Trophoblast cell (in vitro differentiated cells and primary cell): ENCODE measurements at regions not wholly inside any gene's neighbourhood (a gene's known extent, or its start where the extent isn't known, plus 50 kb on each side); places are given as distances from the start of the nearest gene placed in this dataset.
A peak's percentile ranks its signal among the peaks of the same experiment; 100 is the strongest.

ENCODE experiments used
- DNase-seq, 2 donors: peaks; one replicate each; pipeline ENCODE4 v3.0.0-alpha.2; 2016
- H2AFZ ChIP-seq: 2 replicates; pipeline ENCODE4 v1.6.1; 2013; ENCODE audit warnings: low read length, moderate library complexity, mild to moderate bottlenecking; ENCODE audit not compliant: insufficient read depth, poor library complexity
- H2AK5ac ChIP-seq: 2 replicates; pipeline ENCODE4 v1.6.1; 2013; ENCODE audit warnings: mild to moderate bottlenecking, low read length
- H2BK120ac ChIP-seq: 2 replicates; pipeline ENCODE4 v1.6.1; 2013; ENCODE audit warnings: low read length, mild to moderate bottlenecking, moderate library complexity; ENCODE audit not compliant: insufficient read depth, poor library complexity
- H2BK12ac ChIP-seq: 2 replicates; pipeline ENCODE4 v1.6.1; 2013; ENCODE audit warnings: mild to moderate bottlenecking, low read length, moderate library complexity
- H2BK5ac ChIP-seq: 2 replicates; pipeline ENCODE4 v1.6.1; 2013; ENCODE audit warnings: low read length, low read depth, moderate library complexity, mild to moderate bottlenecking; ENCODE audit not compliant: poor library complexity
- H3K14ac ChIP-seq: 2 replicates; pipeline ENCODE4 v1.6.1; 2013; ENCODE audit warnings: mild to moderate bottlenecking, low read length
- H3K18ac ChIP-seq: 2 replicates; pipeline ENCODE4 v1.6.1; 2013; ENCODE audit warnings: mild to moderate bottlenecking, low read length
- H3K23ac ChIP-seq: 2 replicates; pipeline ENCODE4 v1.6.1; 2013; ENCODE audit warnings: low read length
- H3K27ac ChIP-seq: 2 replicates; pipeline ENCODE4 v1.5.1; 2013; ENCODE audit warnings: low read depth, mild to moderate bottlenecking, inconsistent platforms, low read length, moderate library complexity
- H3K27me3 ChIP-seq: 2 replicates; pipeline ENCODE4 v1.6.1; 2013; ENCODE audit warnings: inconsistent platforms, mild to moderate bottlenecking, low read length, moderate library complexity; ENCODE audit not compliant: insufficient read depth
- H3K36me3 ChIP-seq, 2 experiments: 1 replicate in 1 of 2; 2 replicates in 1 of 2; pipeline ENCODE4 v1.6.1; 2013; ENCODE audit warnings: low read length in 2 of 2, mild to moderate bottlenecking in 2 of 2, moderate library complexity in 1 of 2; ENCODE audit not compliant: insufficient read depth in 2 of 2, control insufficient read depth in 1 of 2
- H3K4ac ChIP-seq: 2 replicates; pipeline ENCODE4 v1.6.1; 2013; ENCODE audit warnings: low read depth, mild to moderate bottlenecking, low read length, moderate library complexity
- H3K4me1 ChIP-seq, 2 experiments: 1 replicate in 1 of 2; 2 replicates in 1 of 2; pipeline ENCODE4 v1.6.1; 2013; ENCODE audit warnings: low read length in 2 of 2, mild to moderate bottlenecking in 2 of 2, moderate library complexity in 1 of 2; ENCODE audit not compliant: insufficient read depth in 2 of 2, control insufficient read depth in 1 of 2
- H3K4me2 ChIP-seq: 2 replicates; pipeline ENCODE4 v1.6.1; 2013; ENCODE audit warnings: inconsistent platforms, mild to moderate bottlenecking, low read length, moderate library complexity
- H3K4me3 ChIP-seq: 2 replicates; pipeline ENCODE4 v1.5.1; 2013; ENCODE audit warnings: mild to moderate bottlenecking, low read depth, low read length, inconsistent platforms
- H3K79me1 ChIP-seq: one replicate; pipeline ENCODE4 v1.6.1; 2013; ENCODE audit warnings: low read length
- H3K79me2 ChIP-seq: 2 replicates; pipeline ENCODE4 v1.6.1; 2013; ENCODE audit warnings: low read length, mild to moderate bottlenecking; ENCODE audit not compliant: control insufficient read depth, insufficient read depth, poor library complexity
- H3K9ac ChIP-seq: 2 replicates; pipeline ENCODE4 v1.6.1; 2013; ENCODE audit warnings: mild to moderate bottlenecking, low read length
- H3K9me3 ChIP-seq: 2 replicates; pipeline ENCODE4 v1.6.1; 2013; ENCODE audit warnings: low read depth, mild to moderate bottlenecking, control low read depth, inconsistent platforms, low read length; ENCODE audit not compliant: insufficient read depth
- H4K12ac ChIP-seq: 2 replicates; pipeline ENCODE4 v1.6.1; 2013; ENCODE audit warnings: low read depth, mild to moderate bottlenecking, low read length, moderate library complexity
- H4K8ac ChIP-seq: 2 replicates; pipeline ENCODE4 v1.6.1; 2013; ENCODE audit warnings: low read depth, mild to moderate bottlenecking, low read length, moderate library complexity
- H4K91ac ChIP-seq: one replicate; pipeline ENCODE4 v1.6.1; 2013; ENCODE audit warnings: low read depth, mild to moderate bottlenecking, low read length, moderate library complexity
- WGBS: extraction: QIAGEN DNeasy Blood & Tissue Kit; methylation state at CpG from one replicate; pipeline ENCODE4 v1.1.7; 2013; ENCODE audit warnings: missing lambda C conversion rate; ENCODE audit not compliant: insufficient read length, insufficient coverage; ENCODE audit errors: extremely low coverage; 5-methylcytosine and 5-hydroxymethylcytosine counted together

DNA sequence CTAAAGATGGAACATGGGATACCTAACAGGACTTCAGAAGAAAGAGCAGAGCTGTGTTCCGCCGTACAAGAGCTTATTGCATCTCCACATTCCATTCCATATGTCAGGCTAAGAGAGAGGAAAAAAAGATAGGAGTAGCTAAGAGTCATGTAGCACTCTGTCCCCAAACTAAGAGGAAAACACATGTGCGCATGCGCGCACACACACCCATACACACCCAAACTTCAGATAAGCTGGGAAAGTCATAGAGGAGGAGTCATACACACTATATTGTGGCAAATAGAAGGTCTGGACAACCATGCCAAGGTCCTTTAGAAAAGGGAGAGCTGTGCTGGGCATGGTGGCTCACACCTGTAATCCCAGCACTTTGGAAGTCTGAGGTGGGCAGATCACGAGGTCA lies 132.4 kb downstream of the RAB11FIP2 start:
- H3K9ac ChIP-seq, result no peak overlapping the region
- no peak overlapping the region for H3K18ac ChIP-seq
- no peaks in the 10 kb centered on the region for H3K27me3 ChIP-seq
- no peak overlapping the region for H2BK120ac ChIP-seq
- no peak overlapping the region for H3K4me3 ChIP-seq
- no peak overlapping the region for H3K27ac ChIP-seq
- H2BK5ac ChIP-seq, result no peak overlapping the region
- no peaks in the 10 kb centered on the region for H3K4me1 ChIP-seq
- no peaks in the 10 kb centered on the region for H3K36me3 ChIP-seq
- no peaks in the 10 kb centered on the region for H3K79me1 ChIP-seq
- H4K8ac ChIP-seq, result no peak overlapping the region
- no peak overlapping the region for H3K4me2 ChIP-seq
- no peak overlapping the region for H3K23ac ChIP-seq
- DNase-seq, result no peak
- H3K14ac ChIP-seq, result no peak overlapping the region
- no CpG with 5 or more reads among the region's 6 CpGs for WGBS
- H4K91ac ChIP-seq, result no peak overlapping the region
- no peaks in the 10 kb centered on the region for H3K9me3 ChIP-seq
- H3K79me2 ChIP-seq, result no peaks in the 10 kb centered on the region
- no peak overlapping the region for H2BK12ac ChIP-seq
- H2AFZ ChIP-seq, result no peak overlapping the region
- H4K12ac ChIP-seq, result no peak overlapping the region
- no peak overlapping the region for H3K4ac ChIP-seq
- no peak overlapping the region for H2AK5ac ChIP-seq

DNA sequence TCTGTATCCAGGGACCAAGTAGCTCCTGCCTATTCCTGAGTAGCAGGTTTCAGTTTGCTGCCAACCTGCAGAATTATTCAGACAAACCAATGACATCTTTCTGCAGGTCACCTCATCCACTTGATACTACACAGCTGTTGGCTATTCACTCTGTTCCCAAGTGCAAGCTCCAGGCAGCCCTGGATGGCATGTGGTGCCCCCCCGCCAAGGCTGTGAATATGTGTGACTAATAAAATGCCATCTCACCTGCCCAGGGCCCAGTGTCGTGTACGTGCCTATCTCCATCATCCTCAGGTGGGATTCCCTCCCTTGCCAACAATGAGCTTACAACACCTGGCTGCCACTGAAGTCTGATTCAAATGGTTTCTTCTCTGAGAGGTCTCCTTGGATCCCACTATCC lies 125.8 kb downstream of the RAB11FIP2 start:
- Histone ChIP-seq H2BK5ac (no peak overlapping the region), H3K4me1 (no peaks in the 10 kb centered on the region), H2BK120ac (no peak overlapping the region), H3K4ac (no peak overlapping the region), H2AK5ac (no peak overlapping the region), H4K8ac (no peak overlapping the region), H4K12ac (no peak overlapping the region), H3K79me1 (no peaks in the 10 kb centered on the region), H3K23ac (no peak overlapping the region), H3K9me3 (no peaks in the 10 kb centered on the region), H3K9ac (no peak overlapping the region), H3K14ac (no peak overlapping the region), H3K18ac (no peak overlapping the region), H2AFZ (no peak overlapping the region), H3K36me3 (no peaks in the 10 kb centered on the region), H4K91ac (no peak overlapping the region), H3K79me2 (no peaks in the 10 kb centered on the region), H3K27ac (no peak overlapping the region), H2BK12ac (no peak overlapping the region), H3K4me2 (no peak overlapping the region), H3K4me3 (no peak overlapping the region), H3K27me3 (no peaks in the 10 kb centered on the region)
- no peak for DNase-seq
- WGBS, result no CpG with 5 or more reads among the region's 3 CpGs

DNA sequence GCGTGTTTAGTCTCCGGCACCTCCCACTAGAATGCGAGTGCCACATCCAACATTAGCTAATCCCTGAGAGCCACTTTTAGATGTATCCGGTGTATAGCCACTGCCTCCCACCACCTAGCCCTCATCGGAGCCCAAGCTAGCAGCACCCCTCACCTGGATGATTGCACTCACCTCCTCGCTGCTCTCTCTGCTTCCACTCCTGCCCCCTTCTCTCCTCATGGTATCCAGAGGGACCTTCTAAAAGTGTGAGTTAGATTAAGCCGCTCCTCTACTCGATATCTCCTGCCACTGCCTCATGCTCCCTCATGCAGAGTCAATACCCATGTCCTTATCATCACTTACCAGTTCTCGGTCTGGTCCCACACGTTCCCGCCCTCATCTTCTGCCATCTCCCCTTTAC lies 125.3 kb downstream of the RAB11FIP2 start:
- no peak overlapping the region for H4K91ac ChIP-seq
- H3K36me3 ChIP-seq, result no peaks in the 10 kb centered on the region
- no peak overlapping the region for H3K23ac ChIP-seq
- no peak overlapping the region for H3K14ac ChIP-seq
- H3K4me2 ChIP-seq, result no peak overlapping the region
- no peaks in the 10 kb centered on the region for H3K79me1 ChIP-seq
- no peak overlapping the region for H4K8ac ChIP-seq
- DNase-seq, result no peak
- no peak overlapping the region for H2BK12ac ChIP-seq
- no peaks in the 10 kb centered on the region for H3K9me3 ChIP-seq
- no peak overlapping the region for H3K4ac ChIP-seq
- H3K4me3 ChIP-seq, result no peak overlapping the region
- H3K27ac ChIP-seq, result no peak overlapping the region
- H2AFZ ChIP-seq, result no peak overlapping the region
- H3K18ac ChIP-seq, result no peak overlapping the region
- no peaks in the 10 kb centered on the region for H3K79me2 ChIP-seq
- no peak overlapping the region for H3K9ac ChIP-seq
- WGBS, result no CpG with 5 or more reads among the region's 11 CpGs
- no peak overlapping the region for H2AK5ac ChIP-seq
- H3K4me1 ChIP-seq, result no peaks in the 10 kb centered on the region
- no peaks in the 10 kb centered on the region for H3K27me3 ChIP-seq
- no peak overlapping the region for H2BK5ac ChIP-seq
- no peak overlapping the region for H4K12ac ChIP-seq
- H2BK120ac ChIP-seq, result no peak overlapping the region

DNA sequence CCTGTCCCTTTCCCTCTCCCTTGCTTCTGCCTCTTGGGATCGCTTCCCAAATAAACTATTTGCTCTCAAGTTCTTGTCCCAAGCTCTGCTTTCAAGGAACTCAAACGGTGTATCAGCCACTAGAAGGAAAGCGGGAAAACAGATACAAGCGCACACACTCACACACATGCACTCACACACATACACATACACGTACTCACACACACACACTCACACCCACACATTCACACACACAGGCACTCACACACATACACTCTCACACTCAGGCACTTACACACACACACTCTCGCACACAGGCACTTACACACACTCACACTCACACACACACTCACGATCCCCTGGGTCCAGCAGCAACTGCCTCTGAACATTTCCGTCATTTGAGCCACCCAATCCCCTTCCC lies 121.9 kb downstream of the RAB11FIP2 start:
- H3K27ac ChIP-seq, result no peak overlapping the region
- peak overlapping the region; percentile 93 for H3K23ac ChIP-seq
- no peak overlapping the region for H4K8ac ChIP-seq
- no peaks in the 10 kb centered on the region for H3K27me3 ChIP-seq
- no peaks in the 10 kb centered on the region for H3K79me1 ChIP-seq
- no peak overlapping the region for H2BK12ac ChIP-seq
- no CpG with 5 or more reads among the region's 8 CpGs for WGBS
- no peak overlapping the region for H3K14ac ChIP-seq
- no peak overlapping the region for H2BK5ac ChIP-seq
- H3K9me3 ChIP-seq, result no peaks in the 10 kb centered on the region
- no peak overlapping the region for H3K4me3 ChIP-seq
- no peak for DNase-seq
- H3K4me1 ChIP-seq, result no peaks in the 10 kb centered on the region
- no peak overlapping the region for H3K4ac ChIP-seq
- no peak overlapping the region for H3K9ac ChIP-seq
- H3K18ac ChIP-seq, result no peak overlapping the region
- no peak overlapping the region for H2BK120ac ChIP-seq
- H3K79me2 ChIP-seq, result no peaks in the 10 kb centered on the region
- H4K12ac ChIP-seq, result no peak overlapping the region
- H4K91ac ChIP-seq, result no peak overlapping the region
- no peak overlapping the region for H2AFZ ChIP-seq
- H3K4me2 ChIP-seq, result no peak overlapping the region
- no peaks in the 10 kb centered on the region for H3K36me3 ChIP-seq
- H2AK5ac ChIP-seq, result no peak overlapping the region
